CD4-positive, alpha-beta T cell treated with Interleukin-12 subunit alpha and Interleukin-12 subunit beta, for 1 hour (primary cell): ENCODE measurements at regions not wholly inside any gene's neighbourhood (a gene's known extent, or its start where the extent isn't known, plus 50 kb on each side); places are given as distances from the start of the nearest gene placed in this dataset.

Experiments used
- DNase-seq: peaks from one replicate; pipeline ENCODE4 v3.0.0-alpha.2; 2020

GRCh38 chr5:52690236-52690768, 97.4 kb upstream of the ITGA1 start:
- no peak for DNase-seq

GRCh38 chr5:52692039-52692438, 95.7 kb upstream of the ITGA1 start:
- DNase-seq: no peak

GRCh38 chr5:52692606-52693005, 95.1 kb upstream of the ITGA1 start:
- no peak for DNase-seq

- DNase-seq: peak; percentile 41
These were observed 94.4 kb upstream of the ITGA1 start for GRCh38 chr5:52693280-52693679.

GRCh38 chr5:52693836-52694235, 93.9 kb upstream of the ITGA1 start:
- DNase-seq: no peak

GRCh38 chr5:52694648-52695047, 93.1 kb upstream of the ITGA1 start:
- no peak for DNase-seq

GRCh38 chr5:52702877-52703276, 84.8 kb upstream of the ITGA1 start:
- DNase-seq: no peak

- DNase-seq: no peak
These were observed 84.4 kb upstream of the ITGA1 start for GRCh38 chr5:52703321-52703720.

GRCh38 chr5:52705720-52706119, 82.0 kb upstream of the ITGA1 start:
- peak; percentile 13 for DNase-seq

- DNase-seq: no peak
These were observed 80.9 kb upstream of the ITGA1 start for GRCh38 chr5:52706775-52707174.

GRCh38 chr5:52707616-52708015, 80.1 kb upstream of the ITGA1 start:
- DNase-seq: no peak

GRCh38 chr5:52708463-52708862, 79.3 kb upstream of the ITGA1 start:
- DNase-seq: no peak

GRCh38 chr5:52709167-52709925, 78.4 kb upstream of the ITGA1 start:
- DNase-seq: peak; percentile 21

- no peak for DNase-seq
These were observed 77.3 kb upstream of the ITGA1 start for GRCh38 chr5:52710310-52710971.

- DNase-seq: no peak
These were observed 76.6 kb upstream of the ITGA1 start for GRCh38 chr5:52710972-52711596.

GRCh38 chr5:52712354-52712753, 75.4 kb upstream of the ITGA1 start:
- DNase-seq: no peak

- peak; percentile 83 for DNase-seq
These were observed 62.5 kb upstream of the ITGA1 start for GRCh38 chr5:52725065-52725746.

GRCh38 chr5:52725808-52726207, 61.9 kb upstream of the ITGA1 start:
- no peak for DNase-seq

- DNase-seq: peak; percentile 12
These were observed 60.7 kb upstream of the ITGA1 start for GRCh38 chr5:52727020-52727419.

- no peak for DNase-seq
These were observed 60.1 kb upstream of the ITGA1 start for GRCh38 chr5:52727576-52727975.

GRCh38 chr5:52728224-52728623, 59.5 kb upstream of the ITGA1 start:
- no peak for DNase-seq

GRCh38 chr5:52728686-52729085, 59.0 kb upstream of the ITGA1 start:
- no peak for DNase-seq
